ENCODE measurements at regions not wholly inside any gene's neighbourhood (a gene's known extent, or its start where the extent isn't known, plus 50 kb on each side); places are given as distances from the start of the nearest gene placed in this dataset.

DNA sequence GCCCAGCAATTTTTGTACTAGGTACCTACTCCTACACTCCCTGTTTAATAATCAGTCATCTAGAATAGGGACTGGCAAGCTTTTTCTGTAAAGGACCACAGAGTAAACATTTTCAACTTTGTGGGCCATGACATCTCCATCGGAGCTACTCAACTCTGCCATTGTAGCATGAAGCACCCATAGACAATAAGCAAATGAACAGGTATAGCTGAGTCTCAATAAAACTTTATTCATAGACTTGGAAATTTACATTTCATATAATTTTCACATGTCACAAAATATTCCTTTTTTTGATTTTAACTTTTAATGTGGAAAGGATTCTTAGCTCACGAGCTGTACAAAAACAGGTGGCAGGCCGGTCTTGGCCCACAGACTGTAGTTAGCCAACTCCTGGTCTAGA, 345.8 kb downstream of the SOX9 start:
- H3K4me3 ChIP-seq (ENCODE audit: low read depth, low read length), result no peak overlapping the region
- no peaks in the 10 kb centered on the region for H3K36me3 ChIP-seq (ENCODE audit: control insufficient read depth, insufficient read depth, low read length)
- H3K27me3 ChIP-seq (ENCODE audit: control insufficient read depth, insufficient read depth, low read length), result no peaks in the 10 kb centered on the region
- TF ChIP-seq, protein P1, sequence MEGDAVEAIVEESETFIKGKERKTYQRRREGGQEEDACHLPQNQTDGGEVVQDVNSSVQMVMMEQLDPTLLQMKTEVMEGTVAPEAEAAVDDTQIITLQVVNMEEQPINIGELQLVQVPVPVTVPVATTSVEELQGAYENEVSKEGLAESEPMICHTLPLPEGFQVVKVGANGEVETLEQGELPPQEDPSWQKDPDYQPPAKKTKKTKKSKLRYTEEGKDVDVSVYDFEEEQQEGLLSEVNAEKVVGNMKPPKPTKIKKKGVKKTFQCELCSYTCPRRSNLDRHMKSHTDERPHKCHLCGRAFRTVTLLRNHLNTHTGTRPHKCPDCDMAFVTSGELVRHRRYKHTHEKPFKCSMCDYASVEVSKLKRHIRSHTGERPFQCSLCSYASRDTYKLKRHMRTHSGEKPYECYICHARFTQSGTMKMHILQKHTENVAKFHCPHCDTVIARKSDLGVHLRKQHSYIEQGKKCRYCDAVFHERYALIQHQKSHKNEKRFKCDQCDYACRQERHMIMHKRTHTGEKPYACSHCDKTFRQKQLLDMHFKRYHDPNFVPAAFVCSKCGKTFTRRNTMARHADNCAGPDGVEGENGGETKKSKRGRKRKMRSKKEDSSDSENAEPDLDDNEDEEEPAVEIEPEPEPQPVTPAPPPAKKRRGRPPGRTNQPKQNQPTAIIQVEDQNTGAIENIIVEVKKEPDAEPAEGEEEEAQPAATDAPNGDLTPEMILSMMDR (IDR thresholded peaks at IDR 0.05; ENCODE audit: insufficient read depth, low read length, poor library complexity, severe bottlenecking), result no peak
- no peak for DNase-seq (ENCODE audit: low read depth)

- TF ChIP-seq, protein P1 (IDR thresholded peaks at IDR 0.05; ENCODE audit: insufficient read depth, low read length, poor library complexity, severe bottlenecking), result no peak
- no peak overlapping the region for H3K4me3 ChIP-seq (ENCODE audit: low read depth, low read length)
These were observed 347.2 kb downstream of the SOX9 start for GRCh38 chr17:72467841-72468653.

DNA sequence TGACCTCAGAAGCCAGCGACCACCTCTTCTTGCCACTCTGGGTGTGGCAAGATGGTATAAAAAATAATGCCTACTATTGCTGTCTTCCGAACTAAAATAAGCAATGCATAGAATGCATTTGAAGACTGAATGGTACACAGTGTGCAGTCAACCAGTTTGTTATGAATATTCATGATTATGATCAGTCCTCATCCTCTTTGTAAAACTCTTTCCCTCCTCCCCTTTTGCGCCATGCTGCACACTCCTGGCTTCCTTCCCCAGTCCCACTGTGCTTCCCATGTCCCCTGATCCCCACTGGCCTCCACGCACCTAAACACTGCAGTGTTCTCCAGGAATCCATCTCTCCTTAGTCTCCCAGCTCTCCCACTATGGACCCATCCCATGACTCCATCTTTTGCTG, 348.0 kb downstream of the SOX9 start:
- Histone ChIP-seq H3K36me3 (ENCODE audit: control insufficient read depth, insufficient read depth, low read length) (no peaks in the 10 kb centered on the region), H3K27me3 (ENCODE audit: control insufficient read depth, insufficient read depth, low read length) (no peaks in the 10 kb centered on the region), H3K4me3 (ENCODE audit: low read depth, low read length) (no peak overlapping the region)
- TF ChIP-seq, protein P1 (IDR thresholded peaks at IDR 0.05; ENCODE audit: insufficient read depth, low read length, poor library complexity, severe bottlenecking), result no peak
- DNase-seq (ENCODE audit: low read depth), result no peak

More at GRCh38 chr17:72467841-72468653, 347.2 kb downstream of the SOX9 start:
- no peak for DNase-seq (ENCODE audit: low read depth)
- Histone ChIP-seq H3K27me3 (ENCODE audit: control insufficient read depth, insufficient read depth, low read length) (no peaks in the 10 kb centered on the region), H3K36me3 (ENCODE audit: control insufficient read depth, insufficient read depth, low read length) (no peaks in the 10 kb centered on the region)

DNA sequence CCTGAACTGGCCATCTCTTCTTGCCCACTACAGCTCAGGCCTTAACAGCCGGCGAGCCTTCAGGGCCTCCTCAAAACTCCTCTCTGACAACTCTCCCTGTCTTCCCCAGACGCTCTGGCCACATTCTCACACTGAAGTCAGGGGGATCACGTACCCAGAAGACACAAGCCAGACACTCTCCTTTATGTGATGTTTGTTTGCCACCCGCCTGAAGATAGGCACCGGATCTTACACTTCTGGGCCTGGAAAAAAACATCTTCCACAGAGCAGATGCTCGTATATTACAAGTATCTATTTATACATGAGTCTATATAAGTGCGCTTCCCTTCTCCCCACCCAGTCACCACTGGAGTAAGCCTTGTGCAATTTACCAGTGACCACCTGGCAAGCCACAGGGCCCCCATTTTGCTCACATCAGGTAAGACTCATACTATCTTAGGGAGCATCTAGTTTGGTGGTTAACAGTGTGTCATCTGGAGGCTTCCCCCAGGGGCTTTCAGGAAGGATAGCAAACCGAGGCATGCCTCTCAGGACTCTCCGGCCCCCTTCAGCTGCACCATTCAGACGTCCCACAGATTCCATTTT, 349.4 kb downstream of the SOX9 start:
- TF ChIP-seq, protein P1 (IDR thresholded peaks at IDR 0.05; ENCODE audit: insufficient read depth, low read length, poor library complexity, severe bottlenecking), result no peak
- no peak for DNase-seq (ENCODE audit: low read depth)
- no peaks in the 10 kb centered on the region for H3K27me3 ChIP-seq (ENCODE audit: control insufficient read depth, insufficient read depth, low read length)
- H3K4me3 ChIP-seq (ENCODE audit: low read depth, low read length), result no peak overlapping the region
- H3K36me3 ChIP-seq (ENCODE audit: control insufficient read depth, insufficient read depth, low read length), result no peaks in the 10 kb centered on the region

DNA sequence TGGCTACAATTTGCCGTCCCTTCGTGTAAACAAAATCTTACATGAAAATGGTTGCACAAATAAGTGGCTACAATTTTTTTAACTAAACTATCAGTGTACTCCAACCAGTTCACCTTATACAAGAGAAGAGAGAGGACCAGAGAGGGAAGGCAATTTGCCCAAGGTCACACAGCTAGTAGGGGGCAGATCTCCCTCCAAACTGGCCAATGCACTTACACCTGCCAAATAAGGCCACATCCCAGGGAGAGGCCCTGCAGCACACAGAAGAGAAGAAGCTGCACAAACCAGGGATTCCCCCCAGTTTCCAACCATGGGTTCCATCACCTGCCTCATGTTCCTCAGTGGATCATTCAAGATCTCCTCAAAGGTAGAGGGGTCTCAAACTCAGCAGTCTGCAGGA, 349.9 kb downstream of the SOX9 start:
- TF ChIP-seq, protein P1 (IDR thresholded peaks at IDR 0.05; ENCODE audit: insufficient read depth, low read length, poor library complexity, severe bottlenecking), result no peak
- DNase-seq (ENCODE audit: low read depth), result no peak
- Histone ChIP-seq H3K4me3 (ENCODE audit: low read depth, low read length) (no peak overlapping the region), H3K36me3 (ENCODE audit: control insufficient read depth, insufficient read depth, low read length) (no peaks in the 10 kb centered on the region), H3K27me3 (ENCODE audit: control insufficient read depth, insufficient read depth, low read length) (no peaks in the 10 kb centered on the region)
